GM10266 (cell line): ENCODE measurements at regions not wholly inside any gene's neighbourhood (a gene's known extent, or its start where the extent isn't known, plus 50 kb on each side); places are given as distances from the start of the nearest gene placed in this dataset.

Experiments used
- DNase-seq: peaks from one replicate; pipeline ENCODE4 v3.0.0; 2012; ENCODE audit errors: extremely low spot score
- TF ChIP-seq, protein P1 (sequence below): IDR thresholded peaks from 2 replicates; pipeline ENCODE4 v1.5.1; 2012; ENCODE audit warnings: mild to moderate bottlenecking, low read depth; ENCODE audit not compliant: control insufficient read depth, insufficient read depth; ENCODE audit errors: missing control alignments

DNA sequence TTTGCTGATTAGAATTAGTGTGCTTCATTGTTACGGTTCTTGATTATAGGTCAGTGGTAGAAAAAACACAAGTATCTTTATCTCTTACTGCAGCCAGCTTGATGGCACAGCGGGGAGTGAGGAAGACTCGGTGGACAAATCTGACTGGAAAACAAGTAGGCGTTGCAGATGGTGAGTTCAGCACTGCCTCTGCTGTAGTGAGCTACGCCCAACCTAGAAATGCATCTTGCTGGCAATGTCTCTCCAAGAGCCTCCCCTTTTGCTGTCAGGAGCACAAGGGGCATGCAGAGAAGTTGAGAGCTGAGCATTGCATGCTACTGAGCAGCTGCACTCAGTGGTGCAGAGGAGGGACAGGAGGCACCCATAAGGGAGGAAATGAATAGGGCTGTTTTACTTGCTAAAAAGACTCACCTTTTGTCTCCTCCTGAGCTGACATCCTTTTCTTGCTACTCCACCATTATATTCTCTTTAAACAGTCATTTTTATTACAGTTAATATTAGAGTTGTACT is 977.3 kb upstream of the ACVR2A start:
- DNase-seq, result no peak
- TF ChIP-seq, protein P1, sequence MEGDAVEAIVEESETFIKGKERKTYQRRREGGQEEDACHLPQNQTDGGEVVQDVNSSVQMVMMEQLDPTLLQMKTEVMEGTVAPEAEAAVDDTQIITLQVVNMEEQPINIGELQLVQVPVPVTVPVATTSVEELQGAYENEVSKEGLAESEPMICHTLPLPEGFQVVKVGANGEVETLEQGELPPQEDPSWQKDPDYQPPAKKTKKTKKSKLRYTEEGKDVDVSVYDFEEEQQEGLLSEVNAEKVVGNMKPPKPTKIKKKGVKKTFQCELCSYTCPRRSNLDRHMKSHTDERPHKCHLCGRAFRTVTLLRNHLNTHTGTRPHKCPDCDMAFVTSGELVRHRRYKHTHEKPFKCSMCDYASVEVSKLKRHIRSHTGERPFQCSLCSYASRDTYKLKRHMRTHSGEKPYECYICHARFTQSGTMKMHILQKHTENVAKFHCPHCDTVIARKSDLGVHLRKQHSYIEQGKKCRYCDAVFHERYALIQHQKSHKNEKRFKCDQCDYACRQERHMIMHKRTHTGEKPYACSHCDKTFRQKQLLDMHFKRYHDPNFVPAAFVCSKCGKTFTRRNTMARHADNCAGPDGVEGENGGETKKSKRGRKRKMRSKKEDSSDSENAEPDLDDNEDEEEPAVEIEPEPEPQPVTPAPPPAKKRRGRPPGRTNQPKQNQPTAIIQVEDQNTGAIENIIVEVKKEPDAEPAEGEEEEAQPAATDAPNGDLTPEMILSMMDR, result no peak

DNA sequence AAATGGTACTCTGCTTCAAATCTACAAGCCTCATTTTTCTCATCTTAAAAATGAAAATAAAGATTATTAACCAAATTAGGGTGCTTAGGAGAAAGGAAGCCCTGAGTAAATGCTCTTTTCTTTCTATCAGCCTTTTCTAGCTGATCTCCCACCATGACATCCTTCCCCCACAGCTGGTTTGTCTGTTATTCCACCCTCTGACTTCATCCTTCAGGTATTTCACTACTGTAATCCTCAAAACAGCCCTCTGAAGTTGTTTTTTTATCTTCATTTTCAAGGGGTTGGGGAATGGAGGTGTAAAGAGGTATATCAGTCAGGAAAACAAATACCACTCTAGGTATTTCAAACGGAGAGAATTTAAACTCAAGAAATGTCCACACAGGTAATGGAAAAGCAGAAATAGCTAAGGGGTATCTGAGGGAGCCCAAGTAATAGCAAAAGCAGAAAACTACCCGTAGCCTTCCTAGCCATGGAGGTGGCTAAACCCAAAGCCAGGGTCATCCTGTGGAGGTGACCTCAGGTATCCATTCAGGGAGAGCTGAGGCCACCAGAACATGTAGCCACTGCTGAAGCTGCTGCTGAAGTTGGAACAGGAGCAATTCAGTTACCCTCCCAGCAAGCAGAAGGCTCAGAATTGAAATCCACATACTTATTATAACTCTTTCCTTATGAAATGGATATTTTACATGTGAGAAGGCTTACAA is 990.9 kb upstream of the ACVR2A start:
- DNase-seq, result no peak
- TF ChIP-seq, protein P1, result no peak

DNA sequence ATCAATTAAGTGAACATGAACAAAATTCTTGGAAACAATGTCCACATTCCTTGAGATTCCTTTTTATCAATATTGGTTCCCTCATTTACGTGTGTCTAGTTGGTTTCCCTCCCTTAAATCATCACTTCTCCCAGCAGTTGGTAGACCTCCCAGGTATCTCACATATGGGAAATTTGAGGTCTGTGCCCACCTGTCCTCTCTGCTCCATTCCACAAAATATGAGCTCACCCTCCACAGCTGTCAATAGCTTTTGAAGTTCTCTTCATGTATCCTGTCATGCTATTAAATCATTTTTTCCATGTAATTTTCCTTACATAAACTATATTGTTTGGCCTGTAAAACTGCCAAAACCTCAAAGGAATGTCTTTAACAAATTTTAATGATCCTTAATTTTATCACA is 992.2 kb upstream of the ACVR2A start:
- TF ChIP-seq, protein P1, result no peak

DNA sequence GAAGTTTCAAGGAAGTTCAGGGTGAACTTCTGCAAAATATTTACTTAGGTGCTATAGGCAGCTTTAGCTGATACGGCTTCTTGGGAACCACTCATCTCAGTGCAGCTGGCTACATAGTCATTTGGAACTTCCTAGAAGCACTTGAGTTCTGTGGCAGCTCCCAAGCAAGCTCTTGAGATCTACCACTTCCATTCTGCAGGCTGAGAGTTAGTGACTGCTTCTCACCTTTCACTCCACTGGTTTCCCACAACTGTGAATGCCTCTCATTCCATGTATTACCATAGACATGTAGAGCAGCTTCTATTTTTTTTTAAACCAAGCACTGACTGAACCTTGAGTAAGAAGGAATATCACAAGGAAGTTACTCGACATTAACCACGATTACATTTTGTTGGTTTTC is 994.1 kb upstream of the ACVR2A start:
- no peak for DNase-seq
- TF ChIP-seq, protein P1, result no peak

More for the DNA sequence above, 992.2 kb upstream of the ACVR2A start:
- no peak for DNase-seq

DNA sequence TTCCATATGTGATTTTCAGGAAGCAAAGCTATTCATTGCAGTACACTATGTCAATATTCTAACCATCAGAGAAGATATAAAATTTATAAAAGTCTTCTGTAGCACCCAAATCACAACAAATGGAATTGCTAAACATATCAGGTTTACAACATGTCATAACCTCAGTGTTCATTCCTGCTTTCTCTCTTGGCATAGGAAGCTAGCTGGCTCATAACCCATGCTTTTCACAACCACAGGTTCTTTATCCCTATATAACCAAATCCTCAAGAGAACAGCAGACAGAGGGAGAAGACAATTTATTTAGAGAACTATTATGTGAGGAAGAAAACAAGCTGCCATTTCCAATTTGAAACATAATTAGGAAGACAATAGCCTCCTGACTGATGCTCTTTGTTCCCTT is 997.0 kb upstream of the ACVR2A start:
- TF ChIP-seq, protein P1, result no peak
- no peak for DNase-seq

DNA sequence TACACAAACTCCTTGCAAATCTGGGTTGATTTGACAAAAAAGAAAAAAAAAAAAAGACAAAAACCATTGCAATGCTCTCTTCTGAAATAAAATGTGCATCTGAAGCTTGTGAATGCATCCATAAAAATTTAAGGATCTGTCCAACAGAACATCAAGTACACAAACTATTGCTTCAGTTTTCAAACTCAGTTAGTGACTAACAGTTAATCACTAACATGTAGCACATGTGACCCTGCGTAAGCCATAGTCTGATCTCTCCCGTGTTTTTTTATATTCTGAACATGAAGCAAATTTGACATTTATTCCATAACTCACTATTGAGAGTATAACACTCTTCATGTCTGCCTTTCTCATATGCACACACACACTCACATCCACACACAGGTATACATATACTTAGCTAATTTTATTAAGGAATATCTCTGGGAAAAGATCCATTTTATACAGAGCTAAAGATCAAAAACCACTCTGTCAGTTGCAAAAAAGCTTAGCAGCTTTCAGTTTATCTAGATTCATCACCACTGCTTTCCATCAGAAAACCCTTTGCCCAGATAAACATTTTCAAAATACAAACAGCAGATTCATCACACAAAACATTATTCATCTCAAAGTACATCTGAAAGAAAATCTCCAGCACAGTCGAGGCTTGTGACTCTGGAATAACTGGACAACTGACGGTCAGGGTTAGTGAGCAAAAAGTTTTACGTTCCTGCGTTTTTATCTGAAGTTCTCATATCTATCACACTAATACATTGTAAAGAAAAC is 1000.4 kb upstream of the ACVR2A start:
- DNase-seq, result no peak

More for the DNA sequence above, 1000.4 kb upstream of the ACVR2A start:
- TF ChIP-seq, protein P1, result no peak
